HUES64 (cell line): ENCODE measurements at regions not wholly inside any gene's neighbourhood (a gene's known extent, or its start where the extent isn't known, plus 50 kb on each side); places are given as distances from the start of the nearest gene placed in this dataset.
"Not testable (repeated sequence)": the region's sequence is repeated elsewhere in the genome, so short reads cannot be mapped to it uniquely, and the experiment has no call there.

Experiments used
- H3K27ac ChIP-seq: 2 replicates; pipeline ENCODE4 v1.7.0; 2013; ENCODE audit warnings: low read depth, low read length, inconsistent platforms
- H3K27me3 ChIP-seq: 2 replicates; pipeline ENCODE4 v1.6.1; 2013; ENCODE audit warnings: mild to moderate bottlenecking, low read length; ENCODE audit not compliant: insufficient read depth
- H3K36me3 ChIP-seq: 2 replicates; pipeline ENCODE4 v1.6.1; 2013; ENCODE audit warnings: mild to moderate bottlenecking, low read length; ENCODE audit not compliant: insufficient read depth
- H3K4me1 ChIP-seq: 2 replicates; pipeline ENCODE4 v1.6.1; 2013; ENCODE audit warnings: mild to moderate bottlenecking, low read length, moderate library complexity; ENCODE audit not compliant: insufficient read depth
- H3K4me3 ChIP-seq: 2 replicates; pipeline ENCODE4 v1.5.1; 2013; ENCODE audit warnings: mild to moderate bottlenecking, low read length, moderate library complexity
- H3K9ac ChIP-seq: 2 replicates; pipeline ENCODE4 v1.6.1; 2013; ENCODE audit warnings: mild to moderate bottlenecking, low read depth, low read length
- H3K9me3 ChIP-seq: 2 replicates; pipeline ENCODE4 v1.6.1; 2013; ENCODE audit warnings: low read depth, low read length; ENCODE audit not compliant: insufficient read depth
- WGBS: fragments of 150-250, 120-280 bp; methylation state at CpG from one replicate; pipeline ENCODE4 v1.1.7; 2013; ENCODE audit warnings: missing lambda C conversion rate; 5-methylcytosine and 5-hydroxymethylcytosine counted together

GRCh38 chr11:97909614-97910399 lies 1110.9 kb upstream of the CNTN5 start:
- no peak overlapping the region for H3K27ac ChIP-seq

GRCh38 chr11:97912629-97913028 lies 1108.1 kb upstream of the CNTN5 start:
- Histone ChIP-seq H3K4me3 (no peak overlapping the region), H3K27ac (no peak overlapping the region), H3K9me3 (no peaks in the 10 kb centered on the region), H3K27me3 (no peaks in the 10 kb centered on the region), H3K4me1 (no peaks in the 10 kb centered on the region), H3K36me3 (no peaks in the 10 kb centered on the region), H3K9ac (no peak overlapping the region)
- no CpG with 5 or more reads among the region's 3 CpGs for WGBS

More at GRCh38 chr11:97909614-97910399, 1110.9 kb upstream of the CNTN5 start:
- no peaks in the 10 kb centered on the region for H3K27me3 ChIP-seq
- no peaks in the 10 kb centered on the region for H3K9me3 ChIP-seq
- no peaks in the 10 kb centered on the region for H3K4me1 ChIP-seq
- H3K9ac ChIP-seq: no peak overlapping the region
- WGBS: 95% methylated on average over 6 of the region's 7 CpGs
- no peaks in the 10 kb centered on the region for H3K36me3 ChIP-seq
- H3K4me3 ChIP-seq: no peak overlapping the region

GRCh38 chr11:97922933-97923332 lies 1097.8 kb upstream of the CNTN5 start:
- H3K4me3 ChIP-seq, H3K27me3 ChIP-seq, H3K9ac ChIP-seq, H3K4me1 ChIP-seq, H3K27ac ChIP-seq, H3K36me3 ChIP-seq: not testable (repeated sequence)
- 92% methylated on average over 10 of the region's 10 CpGs for WGBS
- peaks cover 14% of the 10 kb centered on the region for H3K9me3 ChIP-seq

GRCh38 chr11:97934572-97935208 lies 1086.1 kb upstream of the CNTN5 start:
- WGBS: 93% methylated on average over 5 of the region's 5 CpGs
- Histone ChIP-seq H3K27me3 (no peaks in the 10 kb centered on the region), H3K9me3 (no peaks in the 10 kb centered on the region), H3K4me3 (no peak overlapping the region), H3K4me1 (peaks cover 16% of the 10 kb centered on the region), H3K9ac (no peak overlapping the region), H3K36me3 (no peaks in the 10 kb centered on the region), H3K27ac (no peak overlapping the region)

GRCh38 chr11:97937501-97937900 lies 1083.2 kb upstream of the CNTN5 start:
- Histone ChIP-seq H3K9ac (no peak overlapping the region), H3K36me3 (no peaks in the 10 kb centered on the region), H3K4me1 (peaks cover 23% of the 10 kb centered on the region), H3K4me3 (no peak overlapping the region), H3K27ac (no peak overlapping the region), H3K27me3 (no peaks in the 10 kb centered on the region), H3K9me3 (no peaks in the 10 kb centered on the region)
- 92% methylated on average over 3 of the region's 3 CpGs for WGBS

GRCh38 chr11:97938789-97939188 lies 1082.0 kb upstream of the CNTN5 start:
- Histone ChIP-seq H3K27me3 (no peaks in the 10 kb centered on the region), H3K9me3 (no peaks in the 10 kb centered on the region), H3K9ac (no peak overlapping the region), H3K27ac (peak overlapping the region; percentile 20; the same call in 1 of the 2 replicates), H3K4me3 (no peak overlapping the region), H3K36me3 (no peaks in the 10 kb centered on the region), H3K4me1 (peaks cover 23% of the 10 kb centered on the region)
- 65% methylated on average over 2 of the region's 2 CpGs for WGBS

- H3K36me3 ChIP-seq: no peaks in the 10 kb centered on the region
- no peak overlapping the region for H3K4me3 ChIP-seq
- no peaks in the 10 kb centered on the region for H3K27me3 ChIP-seq
- H3K9me3 ChIP-seq: no peaks in the 10 kb centered on the region
- H3K4me1 ChIP-seq: peaks cover 16% of the 10 kb centered on the region
- no peak overlapping the region for H3K9ac ChIP-seq
- 91% methylated on average over 2 of the region's 2 CpGs for WGBS
- no peak overlapping the region for H3K27ac ChIP-seq
These were observed 1077.3 kb upstream of the CNTN5 start for GRCh38 chr11:97943493-97943892.

- no peaks in the 10 kb centered on the region for H3K36me3 ChIP-seq
- H3K4me1 ChIP-seq: no peaks in the 10 kb centered on the region
- no peak overlapping the region for H3K9ac ChIP-seq
- H3K4me3 ChIP-seq: no peak overlapping the region
- no peak overlapping the region for H3K27ac ChIP-seq
- no peaks in the 10 kb centered on the region for H3K9me3 ChIP-seq
- 75% methylated on average over 1 of the region's 1 CpG for WGBS
- no peaks in the 10 kb centered on the region for H3K27me3 ChIP-seq
These were observed 1072.0 kb upstream of the CNTN5 start for GRCh38 chr11:97948793-97949192.

GRCh38 chr11:97955595-97955994 lies 1065.2 kb upstream of the CNTN5 start:
- Histone ChIP-seq H3K4me1 (no peaks in the 10 kb centered on the region), H3K27ac (no peak overlapping the region), H3K9ac (no peak overlapping the region), H3K36me3 (no peaks in the 10 kb centered on the region), H3K27me3 (no peaks in the 10 kb centered on the region), H3K4me3 (no peak overlapping the region), H3K9me3 (no peaks in the 10 kb centered on the region)
- WGBS: 100% methylated on average over 1 of the region's 2 CpGs

GRCh38 chr11:97956904-97957303 lies 1063.8 kb upstream of the CNTN5 start:
- Histone ChIP-seq H3K36me3 (no peaks in the 10 kb centered on the region), H3K4me3 (no peak overlapping the region), H3K9me3 (no peaks in the 10 kb centered on the region), H3K4me1 (no peaks in the 10 kb centered on the region), H3K27me3 (no peaks in the 10 kb centered on the region), H3K27ac (no peak overlapping the region), H3K9ac (no peak overlapping the region)
- WGBS: 72% methylated on average over 2 of the region's 2 CpGs

GRCh38 chr11:97961431-97961830 lies 1059.3 kb upstream of the CNTN5 start:
- WGBS: 95% methylated on average over 2 of the region's 4 CpGs
- Histone ChIP-seq H3K27ac (no peak overlapping the region), H3K36me3 (no peaks in the 10 kb centered on the region), H3K27me3 (no peaks in the 10 kb centered on the region), H3K9ac (no peak overlapping the region), H3K4me3 (no peak overlapping the region), H3K9me3 (no peaks in the 10 kb centered on the region), H3K4me1 (no peaks in the 10 kb centered on the region)
